NT2/D1 (cell line): ENCODE measurements at regions not wholly inside any gene's neighbourhood (a gene's known extent, or its start where the extent isn't known, plus 50 kb on each side); places are given as distances from the start of the nearest gene placed in this dataset.

Experiments used
- DNase-seq: peaks from one replicate; pipeline ENCODE4 v3.0.0-alpha.2; 2011; ENCODE audit warnings: low read depth, low spot score
- H3K27me3 ChIP-seq: 2 replicates; pipeline ENCODE4 v1.6.0; 2011; ENCODE audit warnings: mild to moderate bottlenecking; ENCODE audit not compliant: insufficient read length, insufficient read depth
- H3K36me3 ChIP-seq: 2 replicates; pipeline ENCODE4 v1.6.1; 2011; ENCODE audit warnings: mild to moderate bottlenecking, low read length, mixed read lengths; ENCODE audit not compliant: insufficient read depth, insufficient read length
- H3K4me1 ChIP-seq: 2 replicates; pipeline ENCODE4 v1.5.1; 2011; ENCODE audit not compliant: insufficient read depth, insufficient read length
- H3K4me3 ChIP-seq: 2 replicates; pipeline ENCODE4 v1.5.1; 2011; ENCODE audit warnings: low read depth; ENCODE audit not compliant: insufficient read length
- H3K9ac ChIP-seq: 2 replicates; pipeline ENCODE4 v1.6.0; 2011; ENCODE audit warnings: low read depth; ENCODE audit not compliant: insufficient read length
- H3K9me3 ChIP-seq: 2 replicates; pipeline ENCODE4 v1.5.1; 2011; ENCODE audit warnings: mild to moderate bottlenecking, low read length; ENCODE audit not compliant: insufficient read depth
- SUZ12 ChIP-seq: IDR thresholded peaks from 2 replicates; pipeline ENCODE4 v1.6.1; 2011; ENCODE audit not compliant: insufficient read length, insufficient read depth; ENCODE audit errors: extremely low read depth
- YY1 ChIP-seq: IDR thresholded peaks from 2 replicates; pipeline ENCODE4 v1.6.1; 2011; ENCODE audit not compliant: insufficient read length, insufficient read depth
- ZNF274 ChIP-seq: IDR thresholded peaks from 2 replicates; pipeline ENCODE4 v1.6.1; 2011; ENCODE audit warnings: mild to moderate bottlenecking, low read depth, low read length

DNA sequence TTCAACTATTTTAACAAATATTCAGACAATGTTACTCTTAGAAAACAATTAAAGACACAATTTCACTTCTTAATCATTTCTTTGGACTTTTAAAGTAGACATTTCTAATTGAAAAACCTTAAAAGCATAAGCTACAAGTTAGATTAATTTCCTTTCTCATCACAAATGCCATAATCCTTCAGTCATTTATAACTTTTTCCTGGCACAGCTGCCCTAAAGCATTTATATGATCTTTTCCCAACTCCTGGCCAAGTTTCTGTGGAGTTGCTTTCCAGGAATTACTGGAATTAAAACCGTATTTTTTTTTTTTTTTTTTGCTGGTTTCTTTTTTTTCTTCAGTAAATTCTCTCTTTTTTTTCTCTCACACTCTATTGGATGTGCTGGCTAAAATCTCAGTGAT, 615.9 kb downstream of the TBC1D4 start:
- Histone ChIP-seq H3K27me3 (no peaks in the 10 kb centered on the region), H3K4me1 (no peaks in the 10 kb centered on the region), H3K9ac (no peak overlapping the region), H3K9me3 (no peaks in the 10 kb centered on the region; the same call in 1 of the 2 replicates), H3K36me3 (no peaks in the 10 kb centered on the region), H3K4me3 (no peak overlapping the region)
- TF ChIP-seq ZNF274 (no peak), SUZ12 (no peak), YY1 (no peak)
- no peak for DNase-seq

DNA sequence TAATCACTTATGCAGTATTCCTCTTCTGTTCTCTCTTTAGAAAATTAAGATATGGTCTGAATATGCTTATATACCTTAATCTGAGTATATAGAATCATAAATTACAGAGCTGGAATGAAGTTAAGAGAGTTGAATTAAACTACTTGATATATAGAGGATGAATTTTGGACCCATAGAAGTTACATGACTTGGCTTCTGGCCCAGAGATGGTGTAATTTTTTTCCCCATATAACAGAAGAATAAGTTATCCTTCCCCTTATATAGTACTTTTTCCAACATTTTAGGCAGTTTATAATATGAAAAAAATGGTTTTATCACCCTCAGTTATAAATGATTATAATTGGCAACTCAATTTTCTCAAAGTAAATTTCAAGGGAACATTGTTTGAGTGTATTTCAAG, 616.3 kb downstream of the TBC1D4 start:
- no peak overlapping the region for H3K9ac ChIP-seq
- H3K4me3 ChIP-seq: no peak overlapping the region
- DNase-seq: no peak
- H3K36me3 ChIP-seq: no peaks in the 10 kb centered on the region
- H3K4me1 ChIP-seq: no peaks in the 10 kb centered on the region
- TF ChIP-seq ZNF274: no peak
- no peak for TF ChIP-seq YY1
- TF ChIP-seq SUZ12: no peak
- H3K9me3 ChIP-seq: no peaks in the 10 kb centered on the region; the same call in 1 of the 2 replicates
- no peaks in the 10 kb centered on the region for H3K27me3 ChIP-seq

DNA sequence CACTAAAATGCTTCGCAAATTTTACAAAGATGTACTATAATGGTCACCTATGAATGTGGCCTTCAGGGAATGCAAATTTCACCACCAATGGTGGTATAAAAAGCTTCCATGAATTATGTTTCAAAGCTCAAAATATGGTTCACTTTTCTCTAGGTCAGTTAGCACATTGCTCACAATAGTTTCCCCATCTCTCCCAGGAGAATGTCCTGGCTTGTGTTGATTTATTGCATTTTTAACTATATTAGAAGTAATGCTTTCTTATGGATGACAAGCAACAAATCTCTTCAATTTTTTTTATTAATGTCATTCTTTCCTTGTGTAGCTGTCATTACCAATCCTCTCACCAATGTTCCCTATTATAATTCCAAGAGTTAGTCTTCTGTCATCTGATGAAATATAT, 621.2 kb downstream of the TBC1D4 start:
- H3K4me1 ChIP-seq: no peaks in the 10 kb centered on the region
- no peak for TF ChIP-seq YY1
- TF ChIP-seq ZNF274: no peak
- no peak for TF ChIP-seq SUZ12
- H3K9ac ChIP-seq: no peak overlapping the region
- DNase-seq: no peak
- no peaks in the 10 kb centered on the region for H3K9me3 ChIP-seq
- H3K36me3 ChIP-seq: no peaks in the 10 kb centered on the region
- H3K27me3 ChIP-seq: no peaks in the 10 kb centered on the region
- H3K4me3 ChIP-seq: no peak overlapping the region

DNA sequence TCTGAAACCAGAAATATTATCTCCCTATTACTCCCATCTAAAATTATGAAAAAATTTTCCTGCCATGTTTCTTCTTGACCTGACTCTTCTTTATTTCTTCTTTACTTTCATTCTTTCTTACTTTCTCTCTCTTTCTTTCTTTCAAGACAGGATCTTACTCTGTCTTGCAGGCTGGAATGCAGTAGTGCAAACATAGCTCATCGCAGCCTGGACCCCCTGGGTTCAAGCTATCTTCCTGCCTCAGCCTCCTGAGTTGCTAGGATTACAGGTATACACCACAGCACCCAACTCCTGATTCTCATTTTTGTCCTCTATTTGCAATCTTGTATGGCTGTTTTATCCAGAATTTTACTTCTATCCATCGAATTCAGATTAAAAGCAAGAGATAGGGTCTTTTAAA, 631.1 kb downstream of the TBC1D4 start:
- no peak for DNase-seq
- Histone ChIP-seq H3K27me3 (no peaks in the 10 kb centered on the region), H3K36me3 (no peaks in the 10 kb centered on the region), H3K9ac (no peak overlapping the region), H3K4me3 (no peak overlapping the region), H3K4me1 (no peaks in the 10 kb centered on the region), H3K9me3 (0 out of 2 replicates have a peak, but pooled peaks cover 4% of the 10 kb centered on the region)
- TF ChIP-seq YY1: no peak
- TF ChIP-seq ZNF274: no peak
- no peak for TF ChIP-seq SUZ12

DNA sequence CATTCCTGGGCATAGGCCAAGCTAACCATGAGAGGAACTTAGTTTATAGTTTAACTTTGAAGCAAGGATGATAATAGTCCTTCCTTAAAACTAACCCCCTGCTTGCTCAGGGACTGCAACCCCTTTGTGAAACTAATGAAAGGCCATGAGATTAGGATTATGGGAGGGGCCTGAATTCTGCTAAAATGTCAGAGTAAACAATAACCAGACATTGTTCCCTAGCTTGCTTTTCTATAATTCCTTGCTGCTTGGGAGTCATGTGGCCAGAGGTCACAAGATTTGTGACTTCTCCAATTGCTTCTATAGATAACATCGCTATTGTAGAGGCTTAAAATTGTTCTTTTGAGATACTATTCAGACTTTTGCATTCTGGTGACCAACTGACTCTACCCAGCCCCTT, 634.0 kb downstream of the TBC1D4 start:
- Histone ChIP-seq H3K4me1 (no peaks in the 10 kb centered on the region), H3K27me3 (no peaks in the 10 kb centered on the region), H3K9me3 (0 out of 2 replicates have a peak, but pooled peaks cover 4% of the 10 kb centered on the region), H3K9ac (no peak overlapping the region), H3K4me3 (no peak overlapping the region), H3K36me3 (no peaks in the 10 kb centered on the region)
- no peak for TF ChIP-seq SUZ12
- TF ChIP-seq ZNF274: no peak
- no peak for TF ChIP-seq YY1
- no peak for DNase-seq

DNA sequence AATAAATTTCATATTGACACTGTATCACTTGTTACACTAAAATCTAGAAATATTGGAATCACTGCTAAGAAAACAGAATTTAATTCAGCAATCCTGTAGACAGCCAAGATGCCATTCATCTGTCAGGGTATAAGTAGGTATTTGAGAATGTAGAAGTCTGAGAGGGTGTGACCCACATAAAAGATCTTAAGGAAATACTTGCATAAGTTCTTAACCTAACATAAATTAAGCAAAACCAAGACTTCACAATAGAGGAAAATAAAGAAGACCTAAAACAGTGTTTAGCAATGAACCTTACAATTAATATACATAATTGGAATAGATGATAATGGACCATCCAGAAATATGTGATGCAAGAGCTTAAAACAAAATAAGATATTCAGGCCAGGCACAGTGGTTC, 636.2 kb downstream of the TBC1D4 start:
- no peaks in the 10 kb centered on the region for H3K4me1 ChIP-seq
- H3K27me3 ChIP-seq: no peaks in the 10 kb centered on the region
- H3K9me3 ChIP-seq: 0 out of 2 replicates have a peak, but pooled peaks cover 4% of the 10 kb centered on the region
- TF ChIP-seq SUZ12 (no peak), ZNF274 (no peak), YY1 (no peak)
- no peak for DNase-seq
- no peak overlapping the region for H3K4me3 ChIP-seq
- no peaks in the 10 kb centered on the region for H3K36me3 ChIP-seq
- H3K9ac ChIP-seq: no peak overlapping the region

DNA sequence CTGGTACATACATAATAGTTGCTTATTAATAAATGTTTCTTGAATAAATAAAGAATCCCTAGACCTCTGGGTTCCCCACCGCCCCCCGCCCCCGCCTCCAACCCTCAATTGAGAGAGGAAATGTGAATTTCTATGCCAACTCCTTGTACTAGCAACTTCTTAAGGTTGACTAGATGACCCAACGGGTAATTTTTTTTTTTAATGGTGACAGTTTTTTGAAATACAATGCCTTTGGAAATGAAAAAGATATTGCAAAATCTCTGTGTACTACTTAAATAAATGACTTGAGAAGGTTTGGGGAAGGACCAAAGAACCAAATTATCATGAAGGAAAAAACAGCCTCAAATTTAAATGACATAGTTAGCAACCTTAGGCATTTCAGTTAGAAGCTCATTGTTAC, 640.3 kb downstream of the TBC1D4 start:
- no peak for DNase-seq
- H3K36me3 ChIP-seq: no peaks in the 10 kb centered on the region
- no peaks in the 10 kb centered on the region for H3K9me3 ChIP-seq
- no peaks in the 10 kb centered on the region for H3K27me3 ChIP-seq
- TF ChIP-seq YY1 (no peak), ZNF274 (no peak), SUZ12 (no peak)
- no peak overlapping the region for H3K4me3 ChIP-seq
- H3K9ac ChIP-seq: no peak overlapping the region
- H3K4me1 ChIP-seq: no peaks in the 10 kb centered on the region
